ENCODE measurements at regions not wholly inside any gene's neighbourhood (a gene's known extent, or its start where the extent isn't known, plus 50 kb on each side); places are given as distances from the start of the nearest gene placed in this dataset.

GRCh38 chr6:94071835-94072234 is 652.5 kb upstream of the EPHA7 start:
- TF ChIP-seq CTCF (IDR thresholded peaks at IDR 0.05; ENCODE audit: insufficient read depth, low read depth, low read length) (peak; percentile 17), EZH2 (IDR thresholded peaks at IDR 0.05; ENCODE audit: insufficient read depth, low read length) (no peak)

All from astrocyte (in vitro differentiated cells and primary cell).